Activated T-cell treated with anti-CD3 and anti-CD28 coated beads, Interleukin-2, amount 50 U/mL, for 72 hours (primary cell): ENCODE measurements at regions not wholly inside any gene's neighbourhood (a gene's known extent, or its start where the extent isn't known, plus 50 kb on each side); places are given as distances from the start of the nearest gene placed in this dataset.

Source experiments
- ATAC-seq, 2 donors: fragments of 150-1000 bp; cut with Tn5 transposase; replicated peaks in 1 of 2; 2 replicates each; pipeline ENCODE4 v1.10.0; 2021; ENCODE audit warnings: moderate library complexity in 2 of 2, mild to moderate bottlenecking in 1 of 2
- DNase-seq, 2 donors: peaks; one replicate each; pipeline ENCODE4 v3.0.0; 2021 to 2022; ENCODE audit warnings: mixed read lengths in 1 of 2
- H3K27ac Mint-ChIP-seq: one replicate; pipeline ENCODE4 v1.8.0; 2022; ENCODE audit warnings: mild to moderate bottlenecking, moderate library complexity, mixed read lengths
- H3K27me3 Mint-ChIP-seq: one replicate; pipeline ENCODE4 v1.8.0; 2022; ENCODE audit warnings: low read depth, mixed read lengths
- H3K36me3 Mint-ChIP-seq, 2 donors: one replicate each; pipeline ENCODE4 v1.8.0; 2022; ENCODE audit warnings: mixed read lengths in 2 of 2, mild to moderate bottlenecking in 1 of 2; ENCODE audit not compliant: insufficient read depth in 2 of 2
- H3K4me1 Mint-ChIP-seq: one replicate; pipeline ENCODE4 v1.8.0; 2022; ENCODE audit warnings: low read depth, mixed read lengths
- H3K4me3 Mint-ChIP-seq, 2 donors: one replicate each; pipeline ENCODE4 v1.8.0; 2022; ENCODE audit warnings: mild to moderate bottlenecking in 2 of 2, mixed read lengths in 2 of 2, moderate library complexity in 2 of 2
- H3K9me3 Mint-ChIP-seq, 2 donors: one replicate each; pipeline ENCODE4 v1.8.0; 2022; ENCODE audit warnings: mixed read lengths in 2 of 2

GRCh38 chr14:62592877-62593276 is 452.4 kb downstream of the KCNH5 start:
- H3K27me3 Mint-ChIP-seq = no peaks in the 10 kb centered on the region
- no peak overlapping the region for H3K27ac Mint-ChIP-seq
- no peak for ATAC-seq
- no peaks in the 10 kb centered on the region for H3K4me1 Mint-ChIP-seq
- no peak for DNase-seq
- H3K4me3 Mint-ChIP-seq = no peak overlapping the region
- peaks cover 0 to 2% of the 10 kb centered on the region in 2 donors for H3K36me3 Mint-ChIP-seq
- peaks cover 0 to 3% of the 10 kb centered on the region in 2 donors for H3K9me3 Mint-ChIP-seq

DNA sequence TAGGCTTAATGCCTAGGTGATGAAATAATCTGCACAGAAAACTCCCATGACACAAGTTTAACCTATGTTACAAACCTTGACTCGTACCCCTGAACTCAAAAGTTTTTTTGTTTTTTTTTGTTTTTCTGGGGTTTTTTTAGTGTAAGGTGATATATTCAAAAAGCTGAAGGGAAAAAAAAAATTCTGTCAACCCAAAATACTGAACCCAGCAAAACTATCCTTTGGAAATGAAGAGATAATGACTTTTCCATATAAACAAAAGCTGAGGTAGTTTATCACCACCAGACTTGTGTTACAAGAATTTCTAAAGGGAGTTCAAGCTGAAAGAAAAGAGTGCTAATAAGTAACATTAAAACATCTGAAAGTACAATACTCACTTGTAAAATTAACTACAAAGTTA is 448.1 kb downstream of the KCNH5 start:
- Mint-ChIP-seq H3K9me3 (peaks cover 3 to 9% of the 10 kb centered on the region in 2 donors), H3K4me3 (no peak overlapping the region), H3K27ac (no peak overlapping the region), H3K27me3 (no peaks in the 10 kb centered on the region), H3K4me1 (no peaks in the 10 kb centered on the region), H3K36me3 (peaks cover 0 to 2% of the 10 kb centered on the region in 2 donors)
- no peak for ATAC-seq
- no peak for DNase-seq

GRCh38 chr14:62599616-62600385 is 445.5 kb downstream of the KCNH5 start:
- Mint-ChIP-seq H3K4me3 (no peak overlapping the region), H3K9me3 (peaks cover 1 to 9% of the 10 kb centered on the region in 2 donors), H3K27ac (no peak overlapping the region), H3K36me3 (peaks cover 0 to 2% of the 10 kb centered on the region in 2 donors), H3K4me1 (no peaks in the 10 kb centered on the region), H3K27me3 (no peaks in the 10 kb centered on the region)
- ATAC-seq (no peak), DNase-seq (no peak)

DNA sequence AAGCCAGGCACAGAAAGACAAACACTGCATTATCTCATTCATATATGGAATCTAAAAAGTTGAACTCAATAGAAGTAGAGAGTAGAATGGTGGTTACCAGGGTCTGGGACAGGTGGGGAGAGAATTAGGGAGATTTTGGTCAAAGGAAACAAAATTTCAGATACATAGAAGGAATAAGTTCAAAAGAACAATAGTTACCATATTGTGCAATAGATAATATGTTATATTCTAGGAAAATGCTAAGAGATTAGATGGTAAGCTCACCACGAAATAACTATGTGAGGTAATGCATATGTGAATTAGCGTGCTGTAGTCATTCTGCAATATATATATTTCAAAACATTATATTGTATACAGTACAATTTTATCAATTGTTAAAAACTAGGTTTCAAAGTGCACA is 442.5 kb downstream of the KCNH5 start:
- H3K27me3 Mint-ChIP-seq = no peaks in the 10 kb centered on the region
- no peaks in the 10 kb centered on the region for H3K36me3 Mint-ChIP-seq
- peaks cover 3 to 15% of the 10 kb centered on the region in 2 donors for H3K9me3 Mint-ChIP-seq
- no peak for ATAC-seq
- no peak for DNase-seq
- no peak overlapping the region for H3K27ac Mint-ChIP-seq
- H3K4me3 Mint-ChIP-seq = no peak overlapping the region
- H3K4me1 Mint-ChIP-seq = no peaks in the 10 kb centered on the region

DNA sequence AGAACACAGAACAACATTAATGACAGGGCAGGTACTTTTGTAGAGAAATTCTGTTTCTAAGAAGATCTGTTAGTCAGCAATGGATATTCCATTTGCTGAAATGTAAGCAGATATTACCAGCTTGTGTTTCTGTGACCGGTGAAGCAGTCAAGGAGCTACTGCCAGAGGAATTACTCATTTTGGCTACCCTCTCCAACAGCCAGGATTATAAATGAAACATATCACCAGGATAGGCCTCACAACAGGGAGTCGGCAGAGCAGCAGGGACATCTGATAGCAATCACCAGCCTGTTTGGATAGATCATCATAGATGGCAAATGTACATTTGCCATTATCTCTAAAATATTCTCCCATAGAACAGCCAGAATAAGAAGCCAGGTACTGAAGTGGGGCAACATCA is 440.7 kb downstream of the KCNH5 start:
- Mint-ChIP-seq H3K27me3 (no peaks in the 10 kb centered on the region), H3K9me3 (peaks cover 3 to 10% of the 10 kb centered on the region in 2 donors), H3K4me3 (no peak overlapping the region), H3K36me3 (no peaks in the 10 kb centered on the region), H3K27ac (no peak overlapping the region), H3K4me1 (no peaks in the 10 kb centered on the region)
- DNase-seq (no peak), ATAC-seq (no peak)

GRCh38 chr14:62614122-62614521 is 431.1 kb downstream of the KCNH5 start:
- H3K36me3 Mint-ChIP-seq = no peaks in the 10 kb centered on the region
- H3K9me3 Mint-ChIP-seq = peaks cover 1 to 2% of the 10 kb centered on the region in 2 donors
- H3K4me3 Mint-ChIP-seq = no peak overlapping the region
- DNase-seq (no peak), ATAC-seq (no peak)
- H3K4me1 Mint-ChIP-seq = no peaks in the 10 kb centered on the region
- no peaks in the 10 kb centered on the region for H3K27me3 Mint-ChIP-seq
- H3K27ac Mint-ChIP-seq = no peak overlapping the region

GRCh38 chr14:62616668-62617067 is 428.6 kb downstream of the KCNH5 start:
- Mint-ChIP-seq H3K4me1 (no peaks in the 10 kb centered on the region), H3K27ac (no peak overlapping the region), H3K4me3 (no peak overlapping the region), H3K9me3 (peaks cover 3 to 4% of the 10 kb centered on the region in 2 donors), H3K36me3 (no peaks in the 10 kb centered on the region), H3K27me3 (no peaks in the 10 kb centered on the region)
- no peak for DNase-seq
- ATAC-seq = no peak

DNA sequence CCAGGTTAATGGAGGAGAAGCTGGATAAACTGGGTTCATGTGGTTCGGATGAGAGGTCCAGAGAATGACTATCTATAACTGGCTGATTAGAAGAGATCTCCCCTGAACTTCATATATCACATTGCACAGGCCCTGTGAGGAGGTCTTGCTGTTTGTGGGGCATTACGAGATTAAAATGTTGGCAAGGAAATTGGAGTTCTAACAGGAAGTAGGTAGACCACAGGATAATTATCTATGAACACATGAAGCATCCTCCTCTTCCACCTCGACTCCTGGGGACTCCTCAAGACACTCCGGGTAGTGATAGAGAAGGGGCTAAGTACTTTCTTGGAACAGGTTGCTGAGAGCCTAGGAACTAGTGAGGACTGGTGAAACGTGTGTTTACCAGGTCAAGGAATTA is 418.8 kb downstream of the KCNH5 start:
- no peaks in the 10 kb centered on the region for H3K4me1 Mint-ChIP-seq
- DNase-seq (no peak), ATAC-seq (no peak)
- no peaks in the 10 kb centered on the region for H3K27me3 Mint-ChIP-seq
- H3K4me3 Mint-ChIP-seq = no peak overlapping the region
- H3K27ac Mint-ChIP-seq = no peak overlapping the region
- peaks cover 7 to 10% of the 10 kb centered on the region in 2 donors for H3K9me3 Mint-ChIP-seq
- H3K36me3 Mint-ChIP-seq = no peaks in the 10 kb centered on the region

DNA sequence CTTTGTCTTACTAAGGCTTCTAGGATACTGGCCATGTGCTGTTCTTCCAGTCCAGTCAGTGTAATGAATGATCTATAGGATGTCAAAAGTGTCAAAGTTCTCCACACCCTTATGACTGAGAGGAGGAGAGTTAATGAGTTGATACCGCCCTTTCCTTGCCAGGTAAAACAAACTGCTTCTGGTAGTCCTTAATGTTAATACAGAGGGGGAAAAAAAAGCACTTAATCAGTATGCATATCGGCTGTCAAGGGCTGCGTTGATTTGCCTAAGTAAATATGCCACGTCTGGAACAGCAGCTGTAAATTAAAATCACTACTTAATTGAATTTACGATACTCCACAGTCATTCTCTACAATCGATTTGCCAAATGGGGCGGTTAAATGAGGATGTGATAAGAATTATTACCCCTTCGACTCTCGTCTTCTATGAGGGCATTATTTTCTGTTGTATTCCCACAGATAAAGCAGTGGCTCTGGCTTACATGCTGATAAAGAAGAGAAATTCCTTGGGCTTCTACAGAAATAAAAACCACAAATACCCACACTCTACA is 416.0 kb downstream of the KCNH5 start:
- peaks cover 0 to 1% of the 10 kb centered on the region in 2 donors for H3K36me3 Mint-ChIP-seq
- no peaks in the 10 kb centered on the region for H3K27me3 Mint-ChIP-seq
- H3K4me1 Mint-ChIP-seq = no peaks in the 10 kb centered on the region
- no peak overlapping the region for H3K27ac Mint-ChIP-seq
- H3K9me3 Mint-ChIP-seq = peaks cover 7 to 9% of the 10 kb centered on the region in 2 donors
- H3K4me3 Mint-ChIP-seq = no peak overlapping the region
- DNase-seq = no peak
- no peak for ATAC-seq

DNA sequence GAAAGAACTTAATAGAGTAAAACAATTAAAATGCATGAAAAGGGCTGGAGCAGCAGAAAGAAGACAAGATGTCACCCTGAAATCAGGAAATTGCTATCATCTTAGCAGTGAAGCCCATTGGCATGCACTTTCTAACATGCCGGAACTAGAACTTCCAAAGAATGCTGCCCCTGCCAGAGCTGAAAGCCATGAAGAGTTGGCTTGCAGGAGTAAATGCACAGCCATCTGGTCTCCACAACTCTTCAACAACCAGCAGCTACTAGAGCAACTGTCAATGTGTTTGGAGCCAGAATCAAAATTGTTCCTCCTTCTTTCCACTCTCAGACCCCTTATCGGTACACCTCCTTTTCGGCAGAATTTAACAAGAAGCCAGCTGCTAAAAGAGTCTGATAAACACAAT is 414.1 kb downstream of the KCNH5 start:
- H3K9me3 Mint-ChIP-seq = peaks cover 7% of the 10 kb centered on the region in 2 donors
- no peak for ATAC-seq
- no peak overlapping the region for H3K27ac Mint-ChIP-seq

GRCh38 chr14:62632771-62633170 is 412.5 kb downstream of the KCNH5 start:
- no peak for ATAC-seq
- no peak for DNase-seq
- H3K9me3 Mint-ChIP-seq = peaks cover 7 to 8% of the 10 kb centered on the region in 2 donors
- H3K4me1 Mint-ChIP-seq = no peaks in the 10 kb centered on the region
- H3K36me3 Mint-ChIP-seq = peaks cover 0 to 1% of the 10 kb centered on the region in 2 donors
- no peak overlapping the region for H3K4me3 Mint-ChIP-seq
- H3K27me3 Mint-ChIP-seq = no peaks in the 10 kb centered on the region
- H3K27ac Mint-ChIP-seq = no peak overlapping the region

More for the DNA sequence above, 414.1 kb downstream of the KCNH5 start:
- no peaks in the 10 kb centered on the region for H3K4me1 Mint-ChIP-seq
- no peaks in the 10 kb centered on the region for H3K27me3 Mint-ChIP-seq
- DNase-seq = no peak
- H3K4me3 Mint-ChIP-seq = no peak overlapping the region
- H3K36me3 Mint-ChIP-seq = peaks cover 0 to 1% of the 10 kb centered on the region in 2 donors

GRCh38 chr14:62645649-62646048 is 399.6 kb downstream of the KCNH5 start:
- ATAC-seq (no peak), DNase-seq (no peak)
- H3K4me3 Mint-ChIP-seq = no peak overlapping the region
- H3K27me3 Mint-ChIP-seq = no peaks in the 10 kb centered on the region
- no peaks in the 10 kb centered on the region for H3K36me3 Mint-ChIP-seq
- no peak overlapping the region for H3K27ac Mint-ChIP-seq
- peaks cover 0 to 6% of the 10 kb centered on the region in 2 donors for H3K9me3 Mint-ChIP-seq
- H3K4me1 Mint-ChIP-seq = no peaks in the 10 kb centered on the region
